Endothelial cell of umbilical vein (primary cell): ENCODE measurements at regions not wholly inside any gene's neighbourhood (a gene's known extent, or its start where the extent isn't known, plus 50 kb on each side); places are given as distances from the start of the nearest gene placed in this dataset.

Experiments
- BruUV-seq: library from RNA; stranded (reverse); fragments of 400-500 nt; replicated peaks from 2 replicates; lab custom pipeline; 2021; lab: Mats Ljungman, UMichigan
- CTCF ChIA-PET: fragments of 300-600, 350-600 bp; sonication (Branson Sonifier 250); formaldehyde crosslinking; loops from one replicate; lab custom pipeline; 2021; ENCODE audit warnings: antibody characterized with exemption, inconsistent platforms; lab: Charles Lee
- POLR2A ChIA-PET: fragments of 300-600, 350-600 bp; sonication (Branson Sonifier 250); formaldehyde crosslinking; loops from one replicate; lab custom pipeline; 2021; ENCODE audit warnings: antibody characterized with exemption, inconsistent platforms; lab: Charles Lee
- DNase-seq: peaks from one replicate; pipeline ENCODE4 v3.0.0-alpha.2; 2011; ENCODE audit warnings: low read depth, low spot score
- FAIRE-seq: peaks from 2 replicates; lab custom pipeline; 2011; peaks lifted over from hg19 to GRCh38; lab: Jason Lieb, UNC
- H2AFZ ChIP-seq: 2 replicates; pipeline ENCODE4 v1.6.0; 2012; ENCODE audit warnings: low read depth, low read length, control low read depth, inconsistent platforms
- H3K27ac ChIP-seq: 2 replicates; pipeline ENCODE4 v1.5.1; 2011; ENCODE audit warnings: low read depth, mild to moderate bottlenecking, control low read depth, low read length, moderate library complexity; ENCODE audit not compliant: insufficient read depth
- H3K27me3 ChIP-seq, 2 experiments: 2 replicates each; pipeline versions ENCODE4 v1.6.0 to v1.6.1; 2011; ENCODE audit warnings: low read length in 2 of 2, mixed read lengths in 1 of 2; ENCODE audit not compliant: control insufficient read depth in 2 of 2, insufficient read depth in 2 of 2
- H3K36me3 ChIP-seq, 2 experiments: 2 replicates in 1 of 2; 3 replicates in 1 of 2; pipeline ENCODE4 v1.5.1; 2011; ENCODE audit warnings: low read length in 2 of 2, mild to moderate bottlenecking in 1 of 2, moderate library complexity in 1 of 2; ENCODE audit not compliant: control insufficient read depth in 2 of 2, insufficient read depth in 2 of 2; ENCODE audit errors: extremely low read depth in 1 of 2
- H3K4me1 ChIP-seq: 3 replicates; pipeline ENCODE4 v1.5.1; 2011; ENCODE audit warnings: mild to moderate bottlenecking, low read length; ENCODE audit not compliant: control insufficient read depth, insufficient read depth; ENCODE audit errors: extremely low read depth
- H3K4me2 ChIP-seq: 2 replicates; pipeline ENCODE4 v1.6.1; 2011; ENCODE audit warnings: low read length, control low read depth, mixed read lengths; ENCODE audit not compliant: insufficient read depth
- H3K4me3 ChIP-seq, 3 experiments: fragments of 200-600 bp in 1 of 3; sonication (generic), shearing (Covaris generic) in 1 of 3; replicated peaks in 1 of 3; 2 replicates each; pipeline ENCODE4 v1.5.1; 2011 to 2016; ENCODE audit warnings: control low read depth in 3 of 3, low read length in 3 of 3, mild to moderate bottlenecking in 2 of 3, inconsistent platforms in 1 of 3, low read depth in 1 of 3, moderate library complexity in 1 of 3; ENCODE audit not compliant: insufficient read depth in 1 of 3
- H3K79me2 ChIP-seq: 2 replicates; pipeline ENCODE4 v1.6.0; 2012; ENCODE audit warnings: low read length, inconsistent platforms; ENCODE audit not compliant: control insufficient read depth, insufficient read depth
- H3K9ac ChIP-seq: replicated peaks from 2 replicates; pipeline ENCODE3; 2011; ENCODE audit warnings: low read length, control low read depth; ENCODE audit not compliant: insufficient read depth; ENCODE audit errors: extremely low read depth
- H3K9me1 ChIP-seq: replicated peaks from 3 replicates; pipeline ENCODE4 v1.6.0; 2011; ENCODE audit warnings: mild to moderate bottlenecking, low read length; ENCODE audit not compliant: control insufficient read depth, insufficient read depth; ENCODE audit errors: extremely low read depth
- H3K9me3 ChIP-seq: replicated peaks from 2 replicates; pipeline ENCODE4 v1.5.1; 2012; ENCODE audit warnings: low read length, inconsistent platforms; ENCODE audit not compliant: control insufficient read depth, insufficient read depth
- H4K20me1 ChIP-seq: replicated peaks from 2 replicates; pipeline ENCODE3; 2011; ENCODE audit warnings: mild to moderate bottlenecking, low read length; ENCODE audit not compliant: control insufficient read depth, insufficient read depth; ENCODE audit errors: extremely low read depth
- CTCF ChIP-seq, 2 donors: IDR thresholded peaks; 1 replicate in 1 of 2; 2 replicates in 1 of 2; pipeline ENCODE4 v1.5.1; 2011; ENCODE audit warnings: low read length in 2 of 2, mild to moderate bottlenecking in 2 of 2, moderate library complexity in 2 of 2, control low read depth in 1 of 2, inconsistent platforms in 1 of 2, low read depth in 1 of 2; ENCODE audit not compliant: insufficient read depth in 1 of 2; ENCODE audit errors: extremely low read depth in 1 of 2
- EZH2 ChIP-seq: IDR thresholded peaks from 2 replicates; pipeline ENCODE4 v1.6.1; 2012; ENCODE audit warnings: borderline replicate concordance, low read depth, mild to moderate bottlenecking, moderate library complexity, low read length, inconsistent platforms; ENCODE audit not compliant: severe bottlenecking
- FOS ChIP-seq: IDR thresholded peaks from 2 replicates; pipeline ENCODE4 v1.6.1; 2011; ENCODE audit warnings: mild to moderate bottlenecking, low read length, moderate library complexity, borderline replicate concordance; ENCODE audit not compliant: insufficient read depth
- GATA2 ChIP-seq: IDR thresholded peaks from 2 replicates; pipeline ENCODE4 v1.7.0; 2011; ENCODE audit warnings: low read depth, mild to moderate bottlenecking, moderate library complexity, mixed read lengths, low read length; ENCODE audit not compliant: insufficient read length, insufficient read depth
- JUN ChIP-seq: IDR thresholded peaks from 2 replicates; pipeline ENCODE4 v1.6.1; 2011; ENCODE audit warnings: borderline replicate concordance, low read depth; ENCODE audit not compliant: insufficient read length, insufficient read depth
- POLR2A ChIP-seq: IDR thresholded peaks from 2 replicates; pipeline ENCODE4 v1.6.1; 2012; ENCODE audit warnings: low read depth, mild to moderate bottlenecking, control low read depth, low read length
- POLR2AphosphoS5 ChIP-seq: IDR thresholded peaks from 2 replicates; pipeline ENCODE4 v1.6.1; 2012; ENCODE audit warnings: low read depth, mild to moderate bottlenecking, control low read depth, low read length, moderate library complexity; ENCODE audit not compliant: insufficient read depth
- dilution Hi-C: fragments of 300-500 bp; cut with MboI; formaldehyde crosslinking; loops from one replicate; pipeline ENCODE4 v1.15.0; 2019; ENCODE audit warnings: low sequenced_read_pairs; ENCODE audit not compliant: extremely low pct_ligation_motif_present
- intact Hi-C: fragments of 100-400 bp; cut with micrococcal nuclease; formaldehyde crosslinking; loops from one replicate; pipeline ENCODE4 v1.10.0; 2022

DNA sequence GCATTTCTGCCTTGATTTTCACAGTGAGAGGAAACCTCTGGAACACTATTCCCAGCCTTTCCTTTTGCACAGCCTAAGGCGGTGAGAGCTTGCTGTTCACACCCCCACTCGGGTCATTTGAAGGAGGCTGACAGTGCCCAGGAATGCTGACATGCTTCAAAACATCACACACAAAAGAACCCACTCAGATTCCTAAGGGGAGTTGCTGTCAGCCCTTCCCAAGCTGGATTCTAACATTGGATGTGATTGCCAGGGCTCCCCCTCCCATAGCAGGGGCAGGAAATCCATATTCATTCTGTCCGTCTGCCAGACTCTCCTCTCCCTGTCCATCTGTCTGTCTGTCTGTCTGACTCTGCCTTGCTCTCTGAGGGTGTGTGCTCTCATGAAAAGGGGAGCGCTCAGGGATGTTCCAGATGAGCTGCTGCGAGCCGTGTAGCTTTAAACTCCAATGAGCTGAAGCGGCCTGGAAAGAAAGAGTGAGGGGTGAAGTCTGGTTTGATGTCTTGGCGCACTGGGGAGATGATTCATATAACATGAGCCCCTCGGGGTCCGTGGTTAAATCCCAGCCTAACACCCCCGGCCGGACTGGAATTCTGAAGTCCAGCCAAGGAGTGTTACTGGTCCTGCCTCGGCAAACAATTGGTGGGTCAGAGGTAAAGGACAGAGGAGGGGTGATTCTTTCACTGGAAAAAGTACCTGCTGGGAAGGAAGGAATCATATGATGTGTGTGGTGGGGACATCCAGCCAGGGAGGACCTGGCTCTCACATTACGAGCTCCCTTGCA lies 517.0 kb downstream of the CCDC171 start:
- no peak overlapping the region for H3K4me3 ChIP-seq
- no peak overlapping the region for H3K4me2 ChIP-seq
- no peaks in the 10 kb centered on the region for H3K9me1 ChIP-seq
- FAIRE-seq (no peak), DNase-seq (no peak)
- no peaks in the 10 kb centered on the region for H4K20me1 ChIP-seq
- no peaks in the 10 kb centered on the region for H3K27me3 ChIP-seq
- no peaks in the 10 kb centered on the region for H3K4me1 ChIP-seq
- ChIA-PET CTCF (interaction anchor here (1.4 kb wide), 1 partner anchor 64 kb away, joined by 3 read pairs; no protein-coding TSS in a partner anchor), POLR2A (no interaction called here)
- dilution Hi-C loops, result no loop called here
- H2AFZ ChIP-seq, result no peak overlapping the region
- no peaks in the 10 kb centered on the region for H3K79me2 ChIP-seq
- no peak overlapping the region for H3K9ac ChIP-seq
- no peak overlapping the region for H3K27ac ChIP-seq
- no TSS peak for BruUV-seq
- H3K36me3 ChIP-seq, result no peaks in the 10 kb centered on the region
- intact Hi-C loops, result no loop called here
- TF ChIP-seq GATA2 (no peak), FOS (no peak), POLR2AphosphoS5 (no peak), EZH2 (no peak), JUN (no peak), POLR2A (no peak), CTCF (IDR thresholded peaks at IDR 0.05; ENCODE audit: extremely low read depth in 1 of 2, insufficient read depth in 1 of 2, low read depth in 1 of 2, low read length in 2 of 2) (no peak)
- no peaks in the 10 kb centered on the region for H3K9me3 ChIP-seq
